Activated T-helper 2 cell treated with anti-CD3 and anti-CD28 coated beads, Interferon-gamma antibody, Interleukin-2, Interleukin-4, amounts not matched to agents 10 μg/mL and 5 μg/mL and 100 μg/mL, durations not matched to agents 14 hours and 24 hours and 36 hours (primary cell): ENCODE measurements at regions not wholly inside any gene's neighbourhood (a gene's known extent, or its start where the extent isn't known, plus 50 kb on each side); places are given as distances from the start of the nearest gene placed in this dataset.

ENCODE experiments used
- DNase-seq: peaks from one replicate; pipeline ENCODE4 v3.0.0; 2021; ENCODE audit warnings: low spot score
- H3K27ac Mint-ChIP-seq: one replicate; pipeline ENCODE4 v1.8.0; 2021; ENCODE audit warnings: mixed read lengths
- H3K27me3 Mint-ChIP-seq: one replicate; pipeline ENCODE4 v1.8.0; 2021; ENCODE audit warnings: low read depth, mixed read lengths
- H3K36me3 Mint-ChIP-seq: one replicate; pipeline ENCODE4 v1.8.0; 2021; ENCODE audit warnings: low read depth, mixed read lengths
- H3K4me1 Mint-ChIP-seq: one replicate; pipeline ENCODE4 v1.8.0; 2021; ENCODE audit warnings: low read depth, mixed read lengths
- H3K4me3 Mint-ChIP-seq: one replicate; pipeline ENCODE4 v1.8.0; 2021; ENCODE audit warnings: low read depth, mild to moderate bottlenecking, moderate library complexity, mixed read lengths
- H3K9me3 Mint-ChIP-seq: one replicate; pipeline ENCODE4 v1.8.0; 2021; ENCODE audit warnings: mixed read lengths
- intact Hi-C: fragments of 100-400 bp; cut with micrococcal nuclease; formaldehyde crosslinking; loops from one replicate; pipeline ENCODE4 v1.15.1; 2023

- no peaks in the 10 kb centered on the region for H3K36me3 Mint-ChIP-seq
- intact Hi-C loops, result no loop called here
- H3K4me1 Mint-ChIP-seq, result no peaks in the 10 kb centered on the region
- H3K27me3 Mint-ChIP-seq, result peaks cover 7% of the 10 kb centered on the region
- no peak for DNase-seq
- H3K27ac Mint-ChIP-seq, result no peak overlapping the region
- H3K9me3 Mint-ChIP-seq, result no peaks in the 10 kb centered on the region
- H3K4me3 Mint-ChIP-seq, result no peak overlapping the region
These were observed 134.9 kb downstream of the OR13A1 start for GRCh38 chr10:45180507-45180906.

GRCh38 chr10:45180946-45181875 is 134.2 kb downstream of the OR13A1 start:
- intact Hi-C loops, result no loop called here
- DNase-seq, result no peak
- H3K27ac Mint-ChIP-seq, result no peak overlapping the region
- H3K27me3 Mint-ChIP-seq, result peaks cover 7% of the 10 kb centered on the region
- H3K9me3 Mint-ChIP-seq, result no peaks in the 10 kb centered on the region
- H3K4me3 Mint-ChIP-seq, result no peak overlapping the region
- no peaks in the 10 kb centered on the region for H3K36me3 Mint-ChIP-seq
- H3K4me1 Mint-ChIP-seq, result no peaks in the 10 kb centered on the region

DNA sequence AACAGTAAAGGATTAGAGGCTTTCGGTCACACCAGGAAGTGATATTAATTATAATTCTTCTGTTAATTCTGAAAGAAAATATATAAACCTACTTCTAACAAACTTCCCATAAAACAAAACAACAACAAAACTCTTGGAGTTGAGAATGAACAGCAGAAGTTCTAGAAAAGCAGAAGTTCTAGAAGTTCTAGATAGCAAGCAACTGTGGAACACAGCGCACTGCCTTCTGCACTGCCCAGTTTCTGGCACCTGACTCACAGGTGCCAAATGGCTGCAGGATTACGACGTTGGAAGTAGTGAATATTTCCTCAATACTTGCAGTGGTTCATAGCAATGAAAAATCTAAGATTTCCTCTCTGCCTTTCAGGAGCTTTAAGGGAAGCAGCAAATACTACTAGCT is 132.2 kb downstream of the OR13A1 start:
- Mint-ChIP-seq H3K4me3 (no peak overlapping the region), H3K27ac (no peak overlapping the region), H3K27me3 (no peaks in the 10 kb centered on the region), H3K36me3 (no peaks in the 10 kb centered on the region), H3K4me1 (no peaks in the 10 kb centered on the region), H3K9me3 (no peaks in the 10 kb centered on the region)
- no peak for DNase-seq
- intact Hi-C loops, result no loop called here

GRCh38 chr10:45197816-45198485 is 117.5 kb downstream of the OR13A1 start:
- no peak overlapping the region for H3K27ac Mint-ChIP-seq
- H3K27me3 Mint-ChIP-seq, result no peaks in the 10 kb centered on the region
- no peaks in the 10 kb centered on the region for H3K9me3 Mint-ChIP-seq
- no peaks in the 10 kb centered on the region for H3K4me1 Mint-ChIP-seq
- intact Hi-C loops, result no loop called here
- H3K4me3 Mint-ChIP-seq, result no peak overlapping the region
- DNase-seq, result no peak
- no peaks in the 10 kb centered on the region for H3K36me3 Mint-ChIP-seq

DNA sequence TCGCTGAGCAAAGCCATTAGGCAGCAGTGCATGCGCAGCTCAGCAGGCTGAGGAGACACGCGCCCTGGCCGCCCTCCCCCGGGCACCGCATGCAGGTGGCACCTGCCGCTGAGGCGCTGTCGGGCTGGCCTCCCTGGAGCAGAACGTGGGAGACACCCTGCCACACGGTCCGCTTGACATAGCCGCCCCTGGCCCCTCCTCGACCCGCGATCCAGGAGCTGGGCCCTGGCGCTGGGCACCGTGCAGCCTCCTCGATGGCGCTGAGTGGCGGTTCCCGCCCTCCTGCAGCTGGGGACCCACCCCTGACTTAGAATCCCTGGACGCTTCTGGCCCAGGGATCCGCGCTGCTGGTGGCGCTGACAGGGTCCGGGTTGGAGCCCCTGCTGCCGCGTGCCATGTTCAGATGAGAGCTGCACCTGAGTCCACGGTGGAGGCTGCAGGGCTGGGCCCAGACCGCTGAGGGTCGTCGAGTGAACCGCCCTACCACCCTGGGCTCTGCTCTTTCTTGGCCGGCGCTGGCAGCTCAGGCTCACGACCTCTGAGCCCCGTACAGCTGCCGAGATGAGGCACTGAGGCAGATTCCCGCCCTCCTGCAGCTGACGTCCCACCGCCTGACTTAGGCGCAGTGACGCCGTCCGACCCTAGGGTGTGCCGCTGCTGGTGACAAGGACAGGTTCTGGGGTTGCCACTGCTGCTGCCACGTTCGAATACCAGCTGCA is 116.8 kb downstream of the OR13A1 start:
- Mint-ChIP-seq H3K27me3 (no peaks in the 10 kb centered on the region), H3K27ac (no peak overlapping the region), H3K4me1 (no peaks in the 10 kb centered on the region), H3K9me3 (no peaks in the 10 kb centered on the region), H3K4me3 (no peak overlapping the region), H3K36me3 (no peaks in the 10 kb centered on the region)
- no peak for DNase-seq
- intact Hi-C loops, result no loop called here

GRCh38 chr10:45199205-45199740 is 116.1 kb downstream of the OR13A1 start:
- DNase-seq, result no peak
- H3K9me3 Mint-ChIP-seq, result no peaks in the 10 kb centered on the region
- no peak overlapping the region for H3K4me3 Mint-ChIP-seq
- intact Hi-C loops, result no loop called here
- H3K4me1 Mint-ChIP-seq, result no peaks in the 10 kb centered on the region
- H3K27ac Mint-ChIP-seq, result no peak overlapping the region
- H3K27me3 Mint-ChIP-seq, result no peaks in the 10 kb centered on the region
- H3K36me3 Mint-ChIP-seq, result no peaks in the 10 kb centered on the region

- Mint-ChIP-seq H3K4me1 (no peaks in the 10 kb centered on the region), H3K27ac (no peak overlapping the region), H3K9me3 (no peaks in the 10 kb centered on the region), H3K4me3 (no peak overlapping the region), H3K36me3 (no peaks in the 10 kb centered on the region), H3K27me3 (no peaks in the 10 kb centered on the region)
- no peak for DNase-seq
- intact Hi-C loops, result no loop called here
These were observed 114.1 kb downstream of the OR13A1 start for GRCh38 chr10:45201271-45201670.

DNA sequence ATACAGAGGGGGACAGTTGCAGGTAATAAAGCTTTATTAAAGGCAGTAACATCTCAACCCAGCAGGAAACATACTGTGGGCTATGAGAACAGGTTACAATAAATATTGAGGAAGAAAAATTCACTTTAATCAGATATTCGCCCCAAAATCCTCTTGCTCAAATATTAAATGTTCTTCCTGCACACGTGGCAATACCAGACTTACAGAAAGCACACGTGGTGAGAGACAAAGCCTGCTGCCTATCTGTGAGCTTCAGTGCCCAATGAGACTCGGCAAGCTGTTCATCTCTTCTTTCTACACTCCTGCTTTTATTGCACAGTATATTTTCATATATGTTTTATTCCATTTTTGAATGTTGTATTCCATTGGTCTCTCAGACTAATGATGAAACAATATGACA is 113.2 kb downstream of the OR13A1 start:
- Mint-ChIP-seq H3K36me3 (no peaks in the 10 kb centered on the region), H3K27ac (no peak overlapping the region), H3K9me3 (no peaks in the 10 kb centered on the region), H3K27me3 (peaks cover under 1% of the 10 kb centered on the region), H3K4me3 (no peak overlapping the region), H3K4me1 (no peaks in the 10 kb centered on the region)
- intact Hi-C loops, result no loop called here
- DNase-seq, result no peak

DNA sequence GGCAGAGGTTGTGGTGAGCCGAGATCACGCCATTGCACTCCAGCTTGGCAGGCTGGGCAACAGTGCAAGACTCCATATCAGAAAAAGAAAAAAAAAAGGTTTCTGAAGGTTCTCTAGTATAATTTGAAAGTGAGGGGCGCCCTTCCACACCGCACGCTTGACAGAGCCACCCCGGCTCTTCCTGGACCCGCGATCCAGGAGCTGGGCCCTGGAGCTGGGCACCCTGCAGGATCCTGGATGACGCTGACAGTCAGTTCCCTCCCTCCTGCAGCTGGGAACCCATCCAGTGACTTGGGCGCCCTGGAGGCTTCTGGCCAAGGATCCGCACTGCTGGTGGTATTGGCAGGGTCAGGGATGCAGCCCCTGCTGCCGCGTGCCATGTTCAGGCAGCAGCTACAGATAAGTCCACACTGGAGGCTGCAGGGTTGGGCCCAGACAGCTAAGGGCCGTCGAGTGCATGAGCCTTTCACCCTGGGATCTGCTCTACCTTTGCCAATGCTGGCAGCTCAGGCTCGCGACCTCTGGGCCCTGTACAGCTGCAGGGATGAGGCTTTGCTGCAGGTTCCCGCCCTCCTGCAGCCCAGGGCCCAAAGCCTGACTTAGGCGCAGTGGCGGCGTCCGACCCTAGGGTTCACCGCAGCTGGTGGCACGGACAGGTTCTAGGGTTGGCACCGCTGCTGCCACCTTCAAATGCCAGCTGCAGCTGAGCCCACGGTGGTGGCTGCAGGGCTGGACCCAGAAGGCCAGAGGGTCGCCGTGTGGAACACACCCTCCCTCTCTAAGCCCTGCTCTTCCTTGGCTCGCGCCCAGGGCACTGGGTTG is 110.2 kb downstream of the OR13A1 start:
- Mint-ChIP-seq H3K4me3 (no peak overlapping the region), H3K27me3 (peaks cover 11% of the 10 kb centered on the region), H3K27ac (no peak overlapping the region), H3K9me3 (no peaks in the 10 kb centered on the region), H3K36me3 (no peaks in the 10 kb centered on the region), H3K4me1 (no peaks in the 10 kb centered on the region)
- no peak for DNase-seq
- intact Hi-C loops, result no loop called here

DNA sequence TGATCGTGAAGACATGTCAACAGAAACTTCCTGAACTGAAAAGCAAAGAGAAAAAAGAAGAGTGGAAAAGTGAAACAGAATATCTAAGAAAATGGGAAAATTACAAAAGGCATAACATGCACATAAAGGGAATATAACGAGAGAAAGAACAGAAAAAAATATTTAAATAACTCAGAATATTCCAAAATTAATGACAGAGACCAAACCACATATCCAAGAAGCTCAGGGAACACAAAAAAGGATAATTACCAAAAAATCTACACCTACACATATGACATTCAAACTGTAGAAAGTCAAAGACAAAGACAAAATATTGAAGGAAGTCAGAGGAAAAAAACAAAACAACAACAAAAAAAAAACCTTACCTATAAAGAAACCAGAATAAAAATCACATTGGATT is 105.5 kb downstream of the OR13A1 start:
- no peaks in the 10 kb centered on the region for H3K4me1 Mint-ChIP-seq
- H3K4me3 Mint-ChIP-seq, result no peak overlapping the region
- intact Hi-C loops, result no loop called here

DNA sequence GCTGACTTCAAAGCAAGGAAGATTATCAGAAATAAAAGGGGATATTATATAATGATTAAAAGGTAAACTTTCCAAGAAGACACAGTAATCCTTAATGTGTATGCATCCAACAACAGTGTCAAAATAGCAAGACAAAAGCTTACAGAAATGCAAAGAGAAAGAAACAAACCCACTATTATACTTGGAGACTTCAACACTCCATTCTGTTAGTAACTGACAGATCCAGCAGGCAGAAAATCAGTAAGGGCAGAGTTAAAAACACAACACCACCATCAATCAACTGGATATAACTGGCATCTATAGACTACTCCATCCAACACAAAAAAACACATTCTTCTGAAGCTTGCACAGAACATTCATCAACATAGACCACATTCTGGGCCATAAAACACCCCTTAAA is 103.8 kb downstream of the OR13A1 start:
- H3K4me1 Mint-ChIP-seq, result no peaks in the 10 kb centered on the region
- H3K27me3 Mint-ChIP-seq, result peaks cover 18% of the 10 kb centered on the region
- intact Hi-C loops, result no loop called here
- DNase-seq, result no peak
- no peaks in the 10 kb centered on the region for H3K36me3 Mint-ChIP-seq
- H3K9me3 Mint-ChIP-seq, result no peaks in the 10 kb centered on the region
- H3K4me3 Mint-ChIP-seq, result no peak overlapping the region
- no peak overlapping the region for H3K27ac Mint-ChIP-seq

More for the DNA sequence above, 105.5 kb downstream of the OR13A1 start:
- Mint-ChIP-seq H3K27ac (no peak overlapping the region), H3K36me3 (no peaks in the 10 kb centered on the region), H3K9me3 (no peaks in the 10 kb centered on the region), H3K27me3 (peaks cover 18% of the 10 kb centered on the region)
- DNase-seq, result no peak

DNA sequence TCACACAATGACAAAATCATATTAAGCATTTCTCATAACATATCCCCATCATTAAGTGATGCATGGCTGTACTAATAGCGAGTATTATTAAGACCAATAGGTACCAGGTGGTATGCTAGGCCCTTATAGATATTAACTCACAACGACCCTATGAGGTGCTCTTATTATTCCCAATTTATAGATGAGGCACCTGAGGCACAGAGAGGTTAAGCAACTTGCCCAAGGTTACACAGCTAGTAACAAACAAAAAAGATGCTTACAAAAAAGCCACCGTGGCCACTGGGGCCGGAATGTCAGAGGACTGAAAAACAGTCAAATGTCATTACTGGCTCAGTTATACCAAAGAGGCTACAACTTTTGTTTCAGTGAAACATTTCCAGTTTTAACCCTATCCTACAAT is 96.0 kb downstream of the OR13A1 start:
- Mint-ChIP-seq H3K36me3 (no peaks in the 10 kb centered on the region), H3K27ac (no peak overlapping the region), H3K27me3 (peaks cover 3% of the 10 kb centered on the region), H3K4me1 (no peaks in the 10 kb centered on the region), H3K9me3 (no peaks in the 10 kb centered on the region), H3K4me3 (no peak overlapping the region)
- DNase-seq, result no peak
- intact Hi-C loops, result no loop called here
